ENCODE measurements at regions not wholly inside any gene's neighbourhood (a gene's known extent, or its start where the extent isn't known, plus 50 kb on each side); places are given as distances from the start of the nearest gene placed in this dataset.
"Not testable (repeated sequence)": the region's sequence is repeated elsewhere in the genome, so short reads cannot be mapped to it uniquely, and the experiment has no call there.

DNA sequence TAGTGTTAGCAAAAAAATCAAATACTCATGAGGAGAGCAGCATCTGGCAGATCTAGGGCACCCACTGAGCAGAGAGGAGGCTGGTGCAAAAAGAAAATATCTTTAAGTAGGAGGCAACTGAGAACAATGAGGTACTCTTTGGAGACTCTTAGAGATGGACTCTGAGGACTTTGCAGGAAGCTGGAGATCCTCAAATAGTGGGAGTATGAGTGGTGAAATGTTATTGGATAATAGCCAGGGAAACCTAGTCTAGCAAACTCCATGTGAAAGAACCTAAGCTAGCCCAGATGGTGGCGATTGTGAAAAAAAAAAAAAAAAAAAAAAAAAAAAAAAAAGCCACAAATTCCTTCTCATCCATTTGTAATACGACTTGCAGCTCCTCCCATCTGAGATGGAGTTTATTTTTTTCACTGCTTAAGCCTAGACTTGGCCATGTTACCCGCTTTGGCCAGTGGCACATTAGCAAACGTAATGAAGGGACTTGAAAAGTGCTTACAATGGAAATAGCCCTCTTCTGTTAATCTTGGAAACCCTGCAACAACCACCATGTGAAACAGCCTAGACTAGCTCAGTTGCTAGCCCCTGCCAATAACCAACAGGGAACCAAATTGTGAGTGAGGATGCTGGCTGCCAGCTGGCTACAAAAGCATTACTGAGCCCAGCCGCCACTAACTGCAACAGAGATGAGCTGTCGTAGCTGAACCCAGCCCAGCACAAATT is 476.2 kb downstream of the KLF12 start:
- Histone ChIP-seq H3K9me3 (no peaks in the 10 kb centered on the region), H3K4me3 (no peak overlapping the region), H3K4me1 (no peaks in the 10 kb centered on the region), H3K27ac (peak overlapping the region; percentile 47), H3K9ac (ENCODE audit: low read depth in 2 of 2, low read length in 2 of 2) (no peak overlapping the region), H3K27me3 (no peaks in the 10 kb centered on the region), H3K36me3 (no peaks in the 10 kb centered on the region)
- peak; percentile 44 for DNase-seq
- intact Hi-C loops (cut with DNase I) = no loop called here
- TF ChIP-seq, protein P1, sequence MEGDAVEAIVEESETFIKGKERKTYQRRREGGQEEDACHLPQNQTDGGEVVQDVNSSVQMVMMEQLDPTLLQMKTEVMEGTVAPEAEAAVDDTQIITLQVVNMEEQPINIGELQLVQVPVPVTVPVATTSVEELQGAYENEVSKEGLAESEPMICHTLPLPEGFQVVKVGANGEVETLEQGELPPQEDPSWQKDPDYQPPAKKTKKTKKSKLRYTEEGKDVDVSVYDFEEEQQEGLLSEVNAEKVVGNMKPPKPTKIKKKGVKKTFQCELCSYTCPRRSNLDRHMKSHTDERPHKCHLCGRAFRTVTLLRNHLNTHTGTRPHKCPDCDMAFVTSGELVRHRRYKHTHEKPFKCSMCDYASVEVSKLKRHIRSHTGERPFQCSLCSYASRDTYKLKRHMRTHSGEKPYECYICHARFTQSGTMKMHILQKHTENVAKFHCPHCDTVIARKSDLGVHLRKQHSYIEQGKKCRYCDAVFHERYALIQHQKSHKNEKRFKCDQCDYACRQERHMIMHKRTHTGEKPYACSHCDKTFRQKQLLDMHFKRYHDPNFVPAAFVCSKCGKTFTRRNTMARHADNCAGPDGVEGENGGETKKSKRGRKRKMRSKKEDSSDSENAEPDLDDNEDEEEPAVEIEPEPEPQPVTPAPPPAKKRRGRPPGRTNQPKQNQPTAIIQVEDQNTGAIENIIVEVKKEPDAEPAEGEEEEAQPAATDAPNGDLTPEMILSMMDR (IDR thresholded peaks at IDR 0.05) = no peak

DNA sequence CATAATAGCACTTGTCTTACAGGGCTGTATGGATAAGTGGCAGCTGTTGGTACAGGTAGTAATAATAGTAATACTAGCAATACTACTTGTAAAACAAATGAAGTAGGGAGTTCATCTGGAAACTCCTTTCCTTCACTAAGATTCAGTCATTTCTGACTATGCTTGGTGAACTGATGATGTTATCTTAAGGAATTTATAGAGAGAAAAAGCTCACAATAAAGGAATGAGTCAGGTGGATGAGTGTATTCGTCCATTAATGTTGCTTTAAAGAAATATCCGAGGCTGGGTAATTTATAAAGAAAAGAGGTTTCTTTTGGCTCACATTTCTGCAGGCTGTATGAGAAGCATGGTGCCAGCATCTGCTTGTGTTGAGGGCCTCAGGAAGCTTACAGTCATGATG is 477.3 kb downstream of the KLF12 start:
- no peaks in the 10 kb centered on the region for H3K36me3 ChIP-seq
- no peak for DNase-seq
- no peaks in the 10 kb centered on the region for H3K4me1 ChIP-seq
- H3K27ac ChIP-seq = no peak overlapping the region
- TF ChIP-seq, protein P1 (IDR thresholded peaks at IDR 0.05) = no peak
- H3K4me3 ChIP-seq = no peak overlapping the region
- intact Hi-C loops (cut with DNase I) = no loop called here
- H3K27me3 ChIP-seq = no peaks in the 10 kb centered on the region
- H3K9me3 ChIP-seq = no peaks in the 10 kb centered on the region
- no peak overlapping the region for H3K9ac ChIP-seq (ENCODE audit: low read depth in 2 of 2, low read length in 2 of 2)

DNA sequence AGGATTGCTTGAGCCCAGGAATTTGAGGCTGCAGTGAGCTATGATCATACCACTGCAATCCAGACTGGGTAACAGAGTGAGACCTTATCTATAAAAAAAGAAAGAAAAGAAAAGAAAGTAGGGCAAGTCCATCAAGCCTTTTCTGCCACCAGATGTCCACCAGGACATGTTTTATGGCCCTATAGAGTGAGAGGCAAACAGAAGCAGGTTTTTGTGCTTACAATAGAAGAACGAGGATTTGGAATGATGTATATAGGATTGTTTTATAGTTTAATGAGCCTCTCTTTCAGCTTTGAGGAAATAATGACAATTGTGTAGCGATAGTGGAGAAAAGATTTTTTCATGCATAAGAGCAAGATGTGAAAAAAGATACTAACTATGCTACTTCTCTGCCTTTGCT is 480.5 kb downstream of the KLF12 start:
- Histone ChIP-seq H3K9ac (ENCODE audit: low read depth in 2 of 2, low read length in 2 of 2) (peak overlapping the region in 1 of 2 donors; percentile 59), H3K27ac (peak overlapping the region; percentile 62), H3K27me3 (no peaks in the 10 kb centered on the region), H3K9me3 (no peaks in the 10 kb centered on the region), H3K4me1 (no peaks in the 10 kb centered on the region), H3K4me3 (no peak overlapping the region), H3K36me3 (no peaks in the 10 kb centered on the region)
- no peak for DNase-seq
- TF ChIP-seq, protein P1 (IDR thresholded peaks at IDR 0.05) = no peak
- intact Hi-C loops (cut with DNase I) = no loop called here

DNA sequence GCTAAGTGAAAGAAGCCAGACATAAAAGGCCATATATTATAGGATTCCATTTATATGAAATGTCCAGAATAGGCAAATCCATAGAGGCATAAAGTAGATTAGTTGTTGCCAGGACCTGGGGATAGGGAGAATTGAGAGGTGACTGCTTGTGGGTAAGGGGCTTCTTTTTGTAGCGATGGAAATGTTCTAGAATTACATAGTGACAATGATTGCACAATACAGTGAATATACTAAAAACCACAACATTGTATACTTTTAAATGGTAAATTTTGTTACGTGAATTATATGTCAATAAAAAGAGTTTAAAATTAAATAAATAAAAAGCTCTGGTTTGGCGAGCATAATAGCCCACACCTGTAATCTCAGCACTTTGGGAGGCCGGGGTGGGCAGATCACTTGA is 486.8 kb downstream of the KLF12 start:
- TF ChIP-seq, protein P1 (IDR thresholded peaks at IDR 0.05) = no peak
- H3K4me1 ChIP-seq = no peaks in the 10 kb centered on the region
- no peak overlapping the region for H3K27ac ChIP-seq
- H3K9me3 ChIP-seq = no peaks in the 10 kb centered on the region
- H3K27me3 ChIP-seq = no peaks in the 10 kb centered on the region
- DNase-seq = no peak
- no peak overlapping the region for H3K9ac ChIP-seq (ENCODE audit: low read depth in 2 of 2, low read length in 2 of 2)
- intact Hi-C loops (cut with DNase I) = no loop called here
- H3K36me3 ChIP-seq = no peaks in the 10 kb centered on the region
- no peak overlapping the region for H3K4me3 ChIP-seq

DNA sequence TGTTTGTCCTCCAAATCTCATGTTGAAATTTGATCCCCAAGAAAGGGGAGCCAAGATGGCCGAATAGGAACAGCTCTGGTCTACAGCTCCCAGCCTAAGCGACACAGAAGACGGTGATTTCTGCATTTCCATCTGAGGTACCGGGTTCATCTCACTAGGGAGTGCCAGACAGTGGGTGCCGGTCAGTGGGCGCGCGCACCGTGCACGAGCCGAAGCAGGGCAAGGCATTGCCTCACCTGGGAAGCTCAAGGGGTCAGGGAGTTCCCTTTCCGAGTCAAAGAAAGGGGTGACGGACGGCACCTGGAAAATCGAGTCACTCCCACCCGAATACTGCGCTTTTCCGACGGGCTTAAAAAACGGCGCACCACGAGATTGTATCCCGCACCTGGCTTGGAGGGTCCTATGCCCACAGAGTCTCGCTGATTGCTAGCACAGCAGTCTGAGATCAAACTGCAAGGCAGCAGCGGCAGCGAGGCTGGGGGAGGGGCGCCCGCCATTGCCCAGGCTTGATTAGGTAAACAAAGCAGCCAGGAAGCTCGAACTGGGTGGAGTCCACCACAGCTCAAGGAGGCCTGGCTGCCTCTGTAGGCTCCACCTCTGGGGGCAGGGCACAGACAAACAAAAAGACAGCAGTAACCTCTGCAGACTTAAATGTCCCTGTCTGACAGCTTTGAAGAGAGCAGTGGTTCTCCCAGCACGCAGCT is 493.6 kb downstream of the KLF12 start:
- intact Hi-C loops (cut with DNase I); H3K9ac ChIP-seq (ENCODE audit: low read depth in 2 of 2, low read length in 2 of 2); H3K36me3 ChIP-seq; H3K27me3 ChIP-seq; DNase-seq; H3K27ac ChIP-seq; H3K4me1 ChIP-seq; H3K9me3 ChIP-seq; H3K4me3 ChIP-seq: not testable (repeated sequence)

DNA sequence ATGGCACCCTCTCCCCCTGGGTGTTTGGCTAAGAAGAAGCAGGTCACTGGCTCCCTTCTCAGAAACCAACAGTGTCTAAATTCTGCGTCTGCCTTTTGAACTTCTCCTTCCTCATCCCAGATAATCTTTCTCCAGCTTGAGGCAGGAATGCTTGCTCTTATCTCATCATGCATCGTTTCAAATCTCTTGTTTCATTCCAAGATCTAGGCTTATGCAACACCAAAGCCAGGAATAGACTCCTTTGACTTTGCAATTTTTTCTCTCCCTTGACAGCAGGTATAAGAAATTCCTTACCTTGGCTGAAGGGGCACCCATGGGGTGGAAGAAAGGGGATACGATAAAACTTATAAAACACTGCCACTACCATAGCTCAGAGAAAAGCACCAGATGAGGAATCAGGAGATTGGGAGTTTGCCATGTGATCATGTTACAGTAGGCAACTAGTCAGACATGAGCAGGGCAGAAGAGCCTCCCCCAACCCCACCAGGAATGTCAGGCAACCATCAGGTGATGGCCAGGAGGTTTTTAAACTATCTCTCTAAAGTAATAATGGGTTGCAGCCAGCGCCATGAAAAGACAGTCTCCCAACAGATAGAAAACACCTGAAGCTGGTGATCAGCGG is 498.9 kb downstream of the KLF12 start:
- Histone ChIP-seq H3K27me3 (no peaks in the 10 kb centered on the region), H3K9me3 (no peaks in the 10 kb centered on the region), H3K27ac (no peak overlapping the region), H3K9ac (ENCODE audit: low read depth in 2 of 2, low read length in 2 of 2) (no peak overlapping the region), H3K4me1 (no peaks in the 10 kb centered on the region), H3K36me3 (no peaks in the 10 kb centered on the region), H3K4me3 (no peak overlapping the region)
- TF ChIP-seq, protein P1 (IDR thresholded peaks at IDR 0.05) = no peak
- no peak for DNase-seq
- intact Hi-C loops (cut with DNase I) = no loop called here

Data from colonic mucosa (tissue), 4 donors.